ENCODE measurements at regions not wholly inside any gene's neighbourhood (a gene's known extent, or its start where the extent isn't known, plus 50 kb on each side); places are given as distances from the start of the nearest gene placed in this dataset.

DNA sequence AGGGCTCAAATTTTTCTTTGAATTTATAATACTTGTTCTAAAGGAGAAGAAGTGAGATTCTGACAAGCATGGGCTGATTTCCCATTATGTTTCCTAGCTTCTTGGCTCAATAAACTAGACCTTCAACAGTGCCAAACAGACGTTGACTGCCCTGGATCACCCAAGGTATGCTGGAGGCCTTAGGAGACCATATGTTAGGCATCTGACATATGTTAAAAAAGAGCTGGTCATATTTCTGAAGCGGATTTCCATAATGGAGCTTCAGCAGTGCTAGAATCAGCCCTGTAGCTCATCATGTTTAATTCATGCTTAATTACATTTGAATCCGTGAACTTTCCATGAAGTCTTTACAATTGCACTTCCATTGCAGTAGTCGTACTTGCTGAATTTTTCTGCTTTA is 653.3 kb downstream of the DIAPH3 start:
- DNase-seq (ENCODE audit: low read depth) = no peak
- no peak overlapping the region for H3K4me3 ChIP-seq (ENCODE audit: low read length)
- TF ChIP-seq, protein P1, sequence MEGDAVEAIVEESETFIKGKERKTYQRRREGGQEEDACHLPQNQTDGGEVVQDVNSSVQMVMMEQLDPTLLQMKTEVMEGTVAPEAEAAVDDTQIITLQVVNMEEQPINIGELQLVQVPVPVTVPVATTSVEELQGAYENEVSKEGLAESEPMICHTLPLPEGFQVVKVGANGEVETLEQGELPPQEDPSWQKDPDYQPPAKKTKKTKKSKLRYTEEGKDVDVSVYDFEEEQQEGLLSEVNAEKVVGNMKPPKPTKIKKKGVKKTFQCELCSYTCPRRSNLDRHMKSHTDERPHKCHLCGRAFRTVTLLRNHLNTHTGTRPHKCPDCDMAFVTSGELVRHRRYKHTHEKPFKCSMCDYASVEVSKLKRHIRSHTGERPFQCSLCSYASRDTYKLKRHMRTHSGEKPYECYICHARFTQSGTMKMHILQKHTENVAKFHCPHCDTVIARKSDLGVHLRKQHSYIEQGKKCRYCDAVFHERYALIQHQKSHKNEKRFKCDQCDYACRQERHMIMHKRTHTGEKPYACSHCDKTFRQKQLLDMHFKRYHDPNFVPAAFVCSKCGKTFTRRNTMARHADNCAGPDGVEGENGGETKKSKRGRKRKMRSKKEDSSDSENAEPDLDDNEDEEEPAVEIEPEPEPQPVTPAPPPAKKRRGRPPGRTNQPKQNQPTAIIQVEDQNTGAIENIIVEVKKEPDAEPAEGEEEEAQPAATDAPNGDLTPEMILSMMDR (IDR thresholded peaks at IDR 0.05; ENCODE audit: insufficient read depth, low read depth, low read length, missing control alignments) = no peak

DNA sequence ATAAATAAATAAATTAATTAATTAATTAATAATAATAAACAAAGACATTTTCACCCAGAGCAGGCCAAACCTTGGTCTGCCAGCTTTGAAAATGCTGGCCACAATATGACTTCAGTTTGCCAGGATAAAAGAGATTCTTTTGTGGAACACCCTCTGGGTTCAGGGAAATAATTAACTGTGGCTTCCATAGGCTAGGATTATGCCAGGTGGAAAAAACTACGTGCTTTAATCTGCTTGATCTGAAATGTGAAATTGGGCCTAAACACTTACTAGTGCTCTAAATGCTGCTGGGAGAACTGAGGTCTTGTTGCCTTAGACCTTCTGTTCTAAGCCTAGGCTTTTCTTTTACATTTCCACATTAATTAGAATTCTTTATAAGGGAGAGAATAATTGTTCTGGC is 650.0 kb downstream of the DIAPH3 start:
- TF ChIP-seq, protein P1 (IDR thresholded peaks at IDR 0.05; ENCODE audit: insufficient read depth, low read depth, low read length, missing control alignments) = no peak
- no peak for DNase-seq (ENCODE audit: low read depth)
- no peak overlapping the region for H3K4me3 ChIP-seq (ENCODE audit: low read length)

DNA sequence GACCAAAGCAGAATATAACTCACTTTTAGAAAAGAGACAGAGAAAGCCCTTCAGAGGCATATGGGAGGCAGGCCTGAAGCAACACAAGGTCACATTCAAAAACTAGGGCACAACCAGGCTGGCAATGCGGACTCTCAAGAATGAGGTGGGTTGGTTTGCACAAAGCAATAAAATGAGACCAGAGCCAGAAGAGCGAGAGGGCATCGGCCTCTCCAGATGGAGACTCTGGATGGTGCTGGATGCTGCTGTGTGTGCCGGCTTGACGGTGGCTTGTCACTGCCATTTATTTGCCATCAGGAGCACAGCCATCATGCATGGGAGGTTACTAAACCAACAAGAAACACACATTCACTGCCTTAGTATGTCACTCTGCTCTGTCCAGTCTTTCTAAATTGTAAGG is 649.4 kb downstream of the DIAPH3 start:
- DNase-seq (ENCODE audit: low read depth) = no peak
- TF ChIP-seq, protein P1 (IDR thresholded peaks at IDR 0.05; ENCODE audit: insufficient read depth, low read depth, low read length, missing control alignments) = no peak
- no peak overlapping the region for H3K4me3 ChIP-seq (ENCODE audit: low read length)

DNA sequence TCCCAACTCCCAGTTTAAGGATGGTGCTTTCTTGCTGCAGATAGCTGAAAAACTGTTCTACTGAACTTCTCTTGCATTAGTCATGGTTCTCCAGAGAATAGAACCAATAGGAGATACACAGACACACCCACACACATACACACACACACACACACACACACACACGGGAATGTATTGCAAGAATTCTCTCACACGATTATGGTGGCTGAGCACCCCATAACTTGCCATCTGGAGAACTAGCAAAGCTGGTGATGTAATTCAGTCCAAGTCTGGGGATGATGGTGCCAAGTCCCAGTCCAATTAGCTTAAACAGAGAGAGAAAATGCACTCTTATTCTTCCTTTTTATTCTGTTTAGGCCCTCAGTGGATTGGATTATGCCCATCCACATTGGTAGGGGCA is 643.9 kb downstream of the DIAPH3 start:
- TF ChIP-seq, protein P1 (IDR thresholded peaks at IDR 0.05; ENCODE audit: insufficient read depth, low read depth, low read length, missing control alignments) = no peak
- DNase-seq (ENCODE audit: low read depth) = no peak
- H3K4me3 ChIP-seq (ENCODE audit: low read length) = no peak overlapping the region

DNA sequence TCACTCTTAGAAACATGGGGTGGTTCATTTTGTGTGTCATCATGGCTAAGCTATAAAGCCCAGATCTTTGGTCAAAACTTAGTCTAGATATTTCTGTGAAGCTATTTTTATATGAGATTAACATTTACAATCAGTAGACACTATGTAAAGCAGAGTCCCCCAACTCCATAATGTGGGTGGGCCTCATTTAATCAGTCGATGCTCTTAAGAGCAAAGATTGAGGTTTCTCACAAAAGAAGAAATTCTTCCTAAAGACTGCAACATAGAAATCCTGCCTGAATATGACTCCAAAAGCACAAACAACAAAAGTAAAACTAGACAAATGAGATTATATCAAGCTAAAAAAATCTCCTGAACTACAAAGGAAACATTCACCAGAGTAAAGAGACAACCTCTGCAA is 642.2 kb downstream of the DIAPH3 start:
- DNase-seq (ENCODE audit: low read depth) = no peak
- TF ChIP-seq, protein P1 (IDR thresholded peaks at IDR 0.05; ENCODE audit: insufficient read depth, low read depth, low read length, missing control alignments) = no peak
- no peak overlapping the region for H3K4me3 ChIP-seq (ENCODE audit: low read length)

DNA sequence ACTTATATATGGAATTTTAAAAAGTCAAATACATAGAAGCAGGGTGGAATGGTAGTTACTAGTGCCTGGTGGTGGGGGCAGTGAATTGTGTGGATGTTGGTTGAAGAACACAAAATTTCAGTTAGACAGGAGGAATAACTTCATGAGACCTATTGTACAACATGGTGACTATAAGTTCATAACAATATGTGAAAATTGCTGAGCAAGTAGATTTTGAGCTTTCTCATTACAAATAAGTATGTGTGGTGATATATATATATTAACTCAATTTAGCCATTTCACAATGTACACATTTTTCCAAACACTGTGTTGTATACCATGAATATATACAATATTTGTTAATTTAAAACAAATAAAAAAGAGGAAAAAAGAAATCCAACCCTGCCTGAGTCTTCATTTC is 641.1 kb downstream of the DIAPH3 start:
- TF ChIP-seq, protein P1 (IDR thresholded peaks at IDR 0.05; ENCODE audit: insufficient read depth, low read depth, low read length, missing control alignments) = no peak
- no peak overlapping the region for H3K4me3 ChIP-seq (ENCODE audit: low read length)
- DNase-seq (ENCODE audit: low read depth) = no peak

DNA sequence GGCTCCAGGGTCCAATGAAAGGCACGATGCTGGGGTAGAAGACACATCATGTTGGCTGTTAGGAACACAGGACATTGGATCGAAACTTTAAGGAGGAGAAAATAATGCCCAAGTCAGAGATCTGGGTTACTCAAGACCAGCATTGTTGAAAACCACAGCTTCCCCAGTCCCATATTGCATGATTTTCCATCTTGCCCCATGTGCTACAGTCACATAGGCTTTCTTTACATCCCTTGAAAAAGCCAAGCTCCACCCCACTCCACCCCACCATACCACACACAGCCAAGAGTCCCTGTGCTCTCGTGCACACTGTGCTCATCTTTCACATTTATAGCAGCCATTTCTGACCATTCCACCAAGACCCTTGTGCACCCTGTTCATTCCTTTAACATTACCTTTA is 636.2 kb downstream of the DIAPH3 start:
- no peak overlapping the region for H3K4me3 ChIP-seq (ENCODE audit: low read length)
- no peak for DNase-seq (ENCODE audit: low read depth)
- TF ChIP-seq, protein P1 (IDR thresholded peaks at IDR 0.05; ENCODE audit: insufficient read depth, low read depth, low read length, missing control alignments) = no peak

All from epithelial cell of esophagus (primary cell).